CD8-positive, alpha-beta memory T cell (primary cell): ENCODE measurements at regions not wholly inside any gene's neighbourhood (a gene's known extent, or its start where the extent isn't known, plus 50 kb on each side); places are given as distances from the start of the nearest gene placed in this dataset.

Experiments
- CTCF ChIA-PET: fragments of 350-600 bp; sonication (Branson Sonifier 250); formaldehyde crosslinking; loops from one replicate; lab custom pipeline; 2021; ENCODE audit warnings: antibody characterized with exemption; lab: Charles Lee
- POLR2A ChIA-PET: fragments of 350-600 bp; sonication (Branson Sonifier 250); formaldehyde crosslinking; loops from one replicate; lab custom pipeline; 2021; ENCODE audit warnings: antibody characterized with exemption; lab: Charles Lee
- DNase-seq, 5 donors: peaks; one replicate each; pipeline versions ENCODE4 v3.0.0 to v3.0.0-alpha.2; 2020 to 2022; ENCODE audit warnings: mixed read lengths in 1 of 5
- H3K27ac ChIP-seq: one replicate; pipeline ENCODE4 v1.7.0; 2013; ENCODE audit warnings: low read depth, mild to moderate bottlenecking, low read length, moderate library complexity
- H3K27me3 ChIP-seq: 2 replicates; pipeline ENCODE4 v1.7.0; 2013; ENCODE audit warnings: low read length, mild to moderate bottlenecking; ENCODE audit not compliant: insufficient read depth, poor library complexity, severe bottlenecking
- H3K36me3 ChIP-seq: 2 replicates; pipeline ENCODE4 v1.7.0; 2013; ENCODE audit warnings: mild to moderate bottlenecking, low read length, moderate library complexity; ENCODE audit not compliant: insufficient read depth
- H3K4me1 ChIP-seq: 2 replicates; pipeline ENCODE4 v1.7.0; 2013; ENCODE audit warnings: mild to moderate bottlenecking, low read length, moderate library complexity; ENCODE audit not compliant: insufficient read depth
- H3K4me3 ChIP-seq: 2 replicates; pipeline ENCODE4 v1.7.0; 2013; ENCODE audit warnings: mild to moderate bottlenecking, low read length
- H3K9me3 ChIP-seq: 2 replicates; pipeline ENCODE4 v1.7.0; 2013; ENCODE audit warnings: mild to moderate bottlenecking, low read length
- H3K27ac Mint-ChIP-seq, 8 donors: one replicate each; pipeline ENCODE4 v1.8.0; 2020 to 2021; ENCODE audit warnings: mixed read lengths in 8 of 8, mild to moderate bottlenecking in 6 of 8, inconsistent platforms in 3 of 8, moderate library complexity in 3 of 8
- H3K27me3 Mint-ChIP-seq, 2 donors: one replicate each; pipeline ENCODE4 v1.8.0; 2020 to 2021; ENCODE audit warnings: mixed read lengths in 2 of 2, mild to moderate bottlenecking in 1 of 2, moderate library complexity in 1 of 2
- H3K36me3 Mint-ChIP-seq, 3 donors: one replicate each; pipeline ENCODE4 v1.8.0; 2020 to 2021; ENCODE audit warnings: mixed read lengths in 3 of 3, inconsistent platforms in 1 of 3, mild to moderate bottlenecking in 1 of 3
- H3K4me1 Mint-ChIP-seq, 3 donors: one replicate each; pipeline ENCODE4 v1.8.0; 2020 to 2021; ENCODE audit warnings: mixed read lengths in 3 of 3, inconsistent platforms in 1 of 3, mild to moderate bottlenecking in 1 of 3
- H3K4me3 Mint-ChIP-seq, 7 donors: one replicate each; pipeline ENCODE4 v1.8.0; 2020 to 2021; ENCODE audit warnings: mixed read lengths in 7 of 7, mild to moderate bottlenecking in 6 of 7, moderate library complexity in 4 of 7, inconsistent platforms in 2 of 7
- H3K9me3 Mint-ChIP-seq, 5 donors: one replicate each; pipeline ENCODE4 v1.8.0; 2020 to 2022; ENCODE audit warnings: mixed read lengths in 5 of 5, mild to moderate bottlenecking in 3 of 5, moderate library complexity in 2 of 5, inconsistent platforms in 1 of 5

DNA sequence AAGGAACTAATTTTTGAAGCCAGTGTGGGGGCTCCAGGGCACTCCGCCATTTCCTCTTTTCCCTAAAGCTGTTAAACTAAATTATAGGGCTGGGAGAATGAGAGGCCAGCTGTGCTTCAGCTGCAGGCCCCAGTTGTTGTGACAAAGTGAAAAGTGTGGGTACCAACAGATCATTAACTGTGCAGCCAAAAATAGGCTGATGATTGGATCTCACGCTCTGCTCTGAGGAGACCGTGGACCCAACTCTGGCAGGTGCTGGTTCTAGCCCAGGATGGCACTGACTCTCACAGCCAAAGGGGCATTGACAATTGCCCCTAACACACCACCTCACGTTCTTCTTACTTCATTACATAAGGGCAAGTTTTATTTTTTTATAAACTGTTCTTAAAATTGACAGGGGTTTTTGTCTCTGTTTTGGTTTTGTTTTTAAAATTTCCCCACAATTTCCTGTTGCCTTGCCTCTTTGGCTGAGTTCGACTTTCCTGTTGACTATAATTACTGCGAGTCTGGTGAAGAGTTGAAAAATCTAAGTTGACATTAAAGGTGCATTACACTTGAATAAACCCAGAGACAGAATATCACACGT is 391.0 kb downstream of the FGF9 start:
- Mint-ChIP-seq H3K4me1 (peaks cover 82 to 95% (median 94%) of the 10 kb centered on the region in 3 donors), H3K27ac (peak overlapping the region; percentile 93 to 99 (median 98)), H3K27me3 (no peaks in the 10 kb centered on the region), H3K36me3 (peaks cover 0 to 2% (median 0%) of the 10 kb centered on the region in 3 donors), H3K4me3 (peak overlapping the region; percentile 31 to 83 (median 52)), H3K9me3 (no peaks in the 10 kb centered on the region)
- ChIA-PET POLR2A (interaction anchor here (0.8 to 1.6 kb wide), 6 partner anchors 12 to 458 kb away, joined by 3 to 8 read pairs (median 3); partner anchors contain the start of genes FGF9 and MICU2), CTCF (interaction anchor here (0.9 to 3.0 kb wide), 13 partner anchors 9 to 458 kb away, joined by 3 to 18 read pairs (median 5); partner anchors contain the start of genes FGF9 and MICU2)
- Histone ChIP-seq H3K27ac (peak overlapping the region; percentile 83), H3K27me3 (no peaks in the 10 kb centered on the region), H3K4me3 (peak overlapping the region; percentile 41), H3K36me3 (no peaks in the 10 kb centered on the region), H3K4me1 (peaks cover 69% of the 10 kb centered on the region), H3K9me3 (no peaks in the 10 kb centered on the region)
- peak in 3 of 5 donors; percentile 55 to 77 (median 76) for DNase-seq

DNA sequence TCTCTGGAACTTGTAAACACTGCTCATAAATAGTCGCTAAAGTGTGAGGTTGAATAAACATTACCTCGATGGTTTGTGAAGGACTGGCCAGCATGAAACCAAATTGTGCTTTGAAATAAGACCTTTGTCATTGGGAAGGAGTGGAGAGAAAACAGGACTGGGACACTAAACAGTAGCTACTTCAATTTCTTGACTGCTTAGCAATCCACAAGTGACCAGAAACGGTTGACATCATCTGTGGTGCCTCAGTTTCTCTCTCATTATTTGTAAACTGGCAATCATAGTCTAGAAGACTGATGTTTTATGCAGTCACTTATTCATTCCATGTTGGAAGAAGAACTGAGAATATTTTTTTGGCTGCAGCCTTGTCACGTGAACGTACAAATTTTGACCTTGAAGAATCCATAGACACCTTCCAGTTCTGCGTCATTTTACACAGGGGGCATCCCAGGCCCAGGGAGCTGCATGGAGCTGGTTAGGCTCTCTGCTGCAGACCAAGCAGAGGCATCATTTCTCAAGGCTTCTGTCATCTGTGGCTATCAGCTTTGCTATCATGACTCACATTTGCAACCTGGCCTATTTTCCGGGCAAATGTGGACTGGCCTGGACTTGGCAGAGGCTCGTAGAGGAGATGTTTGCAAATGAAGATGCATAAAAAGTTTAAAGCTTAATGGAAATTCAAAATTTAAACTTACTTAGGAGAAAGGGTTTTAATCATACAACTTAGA is 391.8 kb downstream of the FGF9 start:
- Mint-ChIP-seq H3K36me3 (peaks cover 0 to 4% (median 0%) of the 10 kb centered on the region in 3 donors), H3K4me3 (peak overlapping the region; percentile 31 to 83 (median 52)), H3K4me1 (peaks cover 80 to 98% (median 95%) of the 10 kb centered on the region in 3 donors), H3K27ac (peak overlapping the region; percentile 93 to 99 (median 98)), H3K9me3 (no peaks in the 10 kb centered on the region), H3K27me3 (no peaks in the 10 kb centered on the region)
- H3K27me3 ChIP-seq: no peaks in the 10 kb centered on the region
- H3K36me3 ChIP-seq: no peaks in the 10 kb centered on the region
- H3K4me3 ChIP-seq: peak overlapping the region; percentile 41
- no peaks in the 10 kb centered on the region for H3K9me3 ChIP-seq
- peaks cover 69% of the 10 kb centered on the region for H3K4me1 ChIP-seq
- CTCF ChIA-PET: interaction anchor here (0.9 to 3.0 kb wide), 4 partner anchors 12 to 462 kb away, joined by 3 to 15 read pairs (median 4); partner anchors contain the start of gene MICU2
- peak overlapping the region; percentile 38 for H3K27ac ChIP-seq
- POLR2A ChIA-PET: interaction anchor here (1.1 to 1.6 kb wide), 2 partner anchors 14 to 45 kb away, joined by 3 to 8 read pairs; no protein-coding TSS in a partner anchor
- DNase-seq: no peak

DNA sequence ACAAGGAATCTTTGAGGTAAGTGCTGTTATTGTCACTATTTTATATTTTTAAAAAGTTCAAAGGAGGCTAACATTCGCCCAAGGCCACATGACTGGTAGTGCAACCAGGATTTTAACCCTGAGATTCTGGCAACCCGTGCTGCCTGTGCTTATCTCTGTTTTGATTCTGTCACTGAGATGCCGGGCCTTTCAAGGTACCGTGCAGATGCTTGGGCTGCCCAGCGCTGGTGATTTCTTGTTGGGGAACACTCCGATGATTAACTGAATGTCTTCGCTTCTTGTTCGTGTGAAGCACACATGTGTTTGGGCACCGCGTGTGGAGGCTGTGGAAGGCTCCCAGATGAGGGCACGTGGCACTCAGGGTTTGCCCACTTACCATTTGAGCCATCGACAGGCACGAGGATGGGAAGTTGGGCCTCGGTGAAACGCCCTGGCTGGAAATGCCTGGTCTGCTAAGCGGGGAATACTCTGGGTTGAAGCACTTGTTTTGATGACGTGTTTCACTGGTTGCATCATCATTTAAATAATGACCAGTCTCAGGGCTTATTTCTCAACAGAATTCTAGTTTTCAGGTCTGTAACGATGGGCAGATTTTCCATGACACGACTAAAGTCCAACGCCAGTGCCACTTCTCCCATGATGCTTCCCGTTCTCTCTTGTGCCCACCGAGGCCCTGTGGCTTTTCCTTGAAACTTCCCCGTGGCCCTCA is 392.7 kb downstream of the FGF9 start:
- no peak overlapping the region for H3K27ac ChIP-seq
- Mint-ChIP-seq H3K4me1 (peaks cover 78 to 95% (median 92%) of the 10 kb centered on the region in 3 donors), H3K4me3 (peak overlapping the region in 6 of 7 donors; percentile 15 to 83 (median 50)), H3K27me3 (no peaks in the 10 kb centered on the region), H3K36me3 (peaks cover 0 to 4% (median 1%) of the 10 kb centered on the region in 3 donors), H3K27ac (peak overlapping the region; percentile 93 to 99 (median 98)), H3K9me3 (no peaks in the 10 kb centered on the region)
- no peaks in the 10 kb centered on the region for H3K36me3 ChIP-seq
- no peaks in the 10 kb centered on the region for H3K9me3 ChIP-seq
- no peak overlapping the region for H3K4me3 ChIP-seq
- peaks cover 75% of the 10 kb centered on the region for H3K4me1 ChIP-seq
- DNase-seq: no peak
- POLR2A ChIA-PET: interaction anchor here (1.6 kb wide), 1 partner anchor 13 kb away, joined by 8 read pairs; no protein-coding TSS in a partner anchor
- CTCF ChIA-PET: interaction anchor here (0.9 to 1.0 kb wide), 2 partner anchors 13 to 463 kb away, joined by 3 to 4 read pairs; no protein-coding TSS in a partner anchor
- no peaks in the 10 kb centered on the region for H3K27me3 ChIP-seq

DNA sequence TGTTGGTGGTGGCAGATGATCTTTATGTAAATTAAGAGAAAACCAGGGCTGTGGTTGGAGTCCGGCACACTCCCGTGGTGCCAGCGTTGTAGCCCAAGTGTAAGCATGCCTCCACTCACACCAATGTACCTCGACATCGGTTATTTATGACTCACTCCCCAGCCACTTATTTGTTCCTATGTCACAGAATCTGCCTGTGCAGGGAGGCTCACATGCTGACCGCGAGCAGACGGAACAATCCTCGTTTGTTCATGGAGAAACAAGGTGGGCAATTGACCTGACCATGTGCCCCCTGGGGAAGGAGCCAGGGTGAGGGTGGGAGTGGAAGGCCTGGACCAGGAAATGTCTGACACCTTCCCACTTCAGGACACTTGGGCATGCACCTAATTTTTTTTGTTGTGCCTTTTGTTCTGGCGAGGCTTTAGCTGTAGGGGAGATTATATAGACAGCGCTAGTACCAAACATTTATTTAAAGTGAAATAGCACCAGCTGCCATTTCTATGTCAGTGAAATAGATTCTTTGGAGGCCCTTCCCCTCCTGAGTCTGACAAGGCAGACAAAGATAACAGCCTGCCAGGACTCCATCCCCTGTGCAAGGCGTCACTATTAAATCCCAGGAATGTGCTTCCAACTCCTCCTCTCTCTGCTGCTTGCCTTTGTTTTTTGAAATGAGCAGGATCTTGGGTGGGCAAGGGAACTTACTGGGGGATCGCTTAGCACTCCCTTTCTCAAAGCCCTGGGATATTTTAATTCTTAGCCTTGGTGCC is 394.2 kb downstream of the FGF9 start:
- POLR2A ChIA-PET: no interaction called here
- Histone ChIP-seq H3K27ac (peak overlapping the region; percentile 3), H3K9me3 (no peaks in the 10 kb centered on the region), H3K27me3 (no peaks in the 10 kb centered on the region), H3K4me1 (peaks cover 66% of the 10 kb centered on the region), H3K36me3 (no peaks in the 10 kb centered on the region), H3K4me3 (no peak overlapping the region)
- DNase-seq: no peak
- peak overlapping the region; percentile 80 to 93 (median 88) for H3K27ac Mint-ChIP-seq
- H3K4me1 Mint-ChIP-seq: peaks cover 64 to 81% (median 77%) of the 10 kb centered on the region in 3 donors
- peaks cover 0 to 4% (median 1%) of the 10 kb centered on the region in 3 donors for H3K36me3 Mint-ChIP-seq
- CTCF ChIA-PET: no interaction called here
- H3K27me3 Mint-ChIP-seq: no peaks in the 10 kb centered on the region
- no peaks in the 10 kb centered on the region for H3K9me3 Mint-ChIP-seq
- peak overlapping the region in 6 of 7 donors; percentile 8 to 59 (median 50) for H3K4me3 Mint-ChIP-seq

DNA sequence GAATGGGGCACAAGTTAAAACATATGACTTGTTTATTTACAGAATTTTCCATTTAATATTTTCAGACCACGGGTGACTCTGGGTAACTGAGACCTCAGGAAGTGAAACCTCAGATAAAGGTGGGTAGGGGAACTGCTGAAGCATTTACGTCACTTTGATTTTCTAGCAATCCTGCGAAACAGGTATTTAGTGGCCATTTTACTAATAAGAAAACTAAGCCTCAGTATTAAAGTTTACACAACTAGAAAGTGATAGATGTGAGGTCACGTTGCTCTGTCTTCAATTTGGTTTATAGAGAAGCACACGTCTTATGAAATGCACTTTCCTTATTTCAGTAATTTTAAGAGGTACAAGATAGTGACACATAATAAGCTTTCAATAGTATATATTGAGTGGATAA is 402.8 kb downstream of the FGF9 start:
- no peaks in the 10 kb centered on the region for H3K27me3 ChIP-seq
- no peaks in the 10 kb centered on the region for H3K4me1 ChIP-seq
- no peaks in the 10 kb centered on the region for H3K9me3 ChIP-seq
- H3K9me3 Mint-ChIP-seq: no peaks in the 10 kb centered on the region
- H3K27ac ChIP-seq: no peak overlapping the region
- H3K4me3 Mint-ChIP-seq: peak overlapping the region in 5 of 7 donors; percentile 16 to 60 (median 38)
- no peak for DNase-seq
- CTCF ChIA-PET: no interaction called here
- POLR2A ChIA-PET: interaction anchor here (1.1 kb wide), 1 partner anchor 161 kb away, joined by 3 read pairs; no protein-coding TSS in a partner anchor
- H3K27me3 Mint-ChIP-seq: peaks cover 0 to 6% of the 10 kb centered on the region in 2 donors
- peak overlapping the region in 5 of 8 donors; percentile 12 to 70 (median 47) for H3K27ac Mint-ChIP-seq
- H3K36me3 Mint-ChIP-seq: peaks cover 0 to 5% (median under 1%) of the 10 kb centered on the region in 3 donors
- no peaks in the 10 kb centered on the region for H3K36me3 ChIP-seq
- peaks cover 30 to 72% (median 59%) of the 10 kb centered on the region in 3 donors for H3K4me1 Mint-ChIP-seq
- H3K4me3 ChIP-seq: no peak overlapping the region

DNA sequence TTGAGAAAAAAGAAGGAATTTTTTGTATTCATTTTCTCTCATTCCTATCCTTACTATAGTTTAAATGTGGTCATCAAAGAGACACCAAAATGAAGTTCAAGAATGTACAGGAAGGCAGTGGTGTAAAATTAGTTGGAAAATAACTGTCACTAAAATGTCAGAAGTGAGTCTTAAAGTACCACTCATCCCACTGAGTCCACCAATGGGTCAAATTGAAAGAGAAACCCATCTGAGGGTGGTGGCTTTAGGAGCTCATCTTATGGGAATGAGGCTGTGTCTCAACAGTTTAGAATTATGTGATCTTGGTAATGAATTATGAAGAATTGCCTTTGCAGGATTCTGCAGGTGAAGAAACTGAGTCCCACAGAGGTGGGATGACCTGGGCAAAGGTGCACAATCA is 403.5 kb downstream of the FGF9 start:
- Mint-ChIP-seq H3K9me3 (no peaks in the 10 kb centered on the region), H3K27me3 (peaks cover 0 to 6% of the 10 kb centered on the region in 2 donors), H3K4me1 (peaks cover 30 to 74% (median 60%) of the 10 kb centered on the region in 3 donors), H3K4me3 (peak overlapping the region in 2 of 7 donors; percentile 20 to 35), H3K36me3 (peaks cover 2 to 6% (median 2%) of the 10 kb centered on the region in 3 donors), H3K27ac (peak overlapping the region in 1 of 8 donors; percentile 47)
- H3K4me3 ChIP-seq: no peak overlapping the region
- no peaks in the 10 kb centered on the region for H3K9me3 ChIP-seq
- H3K4me1 ChIP-seq: no peaks in the 10 kb centered on the region
- ChIA-PET POLR2A (interaction anchor here (1.1 kb wide), 1 partner anchor 161 kb away, joined by 3 read pairs; no protein-coding TSS in a partner anchor), CTCF (no interaction called here)
- DNase-seq: no peak
- H3K27ac ChIP-seq: no peak overlapping the region
- H3K36me3 ChIP-seq: no peaks in the 10 kb centered on the region
- no peaks in the 10 kb centered on the region for H3K27me3 ChIP-seq

DNA sequence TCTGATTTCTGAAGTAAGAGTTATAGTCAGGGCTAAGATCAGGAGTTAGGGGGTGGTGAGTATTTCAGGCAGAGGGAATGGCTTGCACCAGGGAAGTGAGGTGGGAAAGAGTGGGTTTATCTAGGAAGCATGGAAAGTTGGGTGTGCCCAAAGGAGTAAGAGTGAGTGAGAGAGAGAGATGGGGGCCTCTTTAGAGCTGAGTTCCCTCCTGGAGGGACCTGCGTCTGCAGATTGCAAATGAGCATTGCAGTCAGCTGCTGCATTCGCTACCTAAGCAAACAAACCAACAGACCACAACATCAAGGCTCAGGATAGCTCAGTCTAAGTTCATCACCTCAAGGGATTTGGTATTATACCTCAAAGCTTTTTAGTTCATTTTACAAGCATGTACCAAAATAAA is 405.8 kb downstream of the FGF9 start:
- POLR2A ChIA-PET: interaction anchor here (1.9 to 2.1 kb wide), 2 partner anchors 10 to 14 kb away, joined by 7 to 8 read pairs; no protein-coding TSS in a partner anchor
- H3K4me1 ChIP-seq: no peaks in the 10 kb centered on the region
- Mint-ChIP-seq H3K4me1 (peaks cover 29 to 72% (median 63%) of the 10 kb centered on the region in 3 donors), H3K4me3 (peak overlapping the region in 5 of 7 donors; percentile 9 to 36 (median 33)), H3K27ac (peak overlapping the region in 6 of 8 donors; percentile 2 to 87 (median 69)), H3K27me3 (peaks cover 0 to 6% of the 10 kb centered on the region in 2 donors), H3K9me3 (no peaks in the 10 kb centered on the region), H3K36me3 (peaks cover 2 to 6% (median 3%) of the 10 kb centered on the region in 3 donors)
- CTCF ChIA-PET: interaction anchor here (0.7 to 2.3 kb wide), 5 partner anchors 9 to 32 kb away, joined by 3 to 5 read pairs (median 3); no protein-coding TSS in a partner anchor
- DNase-seq: peak in 3 of 5 donors; percentile 21 to 56 (median 41)
- H3K27me3 ChIP-seq: no peaks in the 10 kb centered on the region
- no peak overlapping the region for H3K27ac ChIP-seq
- H3K4me3 ChIP-seq: no peak overlapping the region
- H3K36me3 ChIP-seq: no peaks in the 10 kb centered on the region
- no peaks in the 10 kb centered on the region for H3K9me3 ChIP-seq
